Stimulated activated CD4-positive, alpha-beta T cell treated with anti-CD3 and anti-CD28 coated beads, Interleukin-4, amount 100 ng/mL, for 1 hour (primary cell): ENCODE measurements at regions not wholly inside any gene's neighbourhood (a gene's known extent, or its start where the extent isn't known, plus 50 kb on each side); places are given as distances from the start of the nearest gene placed in this dataset.
A peak's percentile ranks its signal among the peaks of the same experiment; 100 is the strongest.

Experiments used
- DNase-seq: peaks from one replicate; pipeline ENCODE4 v3.0.0-alpha.2; 2020

DNA sequence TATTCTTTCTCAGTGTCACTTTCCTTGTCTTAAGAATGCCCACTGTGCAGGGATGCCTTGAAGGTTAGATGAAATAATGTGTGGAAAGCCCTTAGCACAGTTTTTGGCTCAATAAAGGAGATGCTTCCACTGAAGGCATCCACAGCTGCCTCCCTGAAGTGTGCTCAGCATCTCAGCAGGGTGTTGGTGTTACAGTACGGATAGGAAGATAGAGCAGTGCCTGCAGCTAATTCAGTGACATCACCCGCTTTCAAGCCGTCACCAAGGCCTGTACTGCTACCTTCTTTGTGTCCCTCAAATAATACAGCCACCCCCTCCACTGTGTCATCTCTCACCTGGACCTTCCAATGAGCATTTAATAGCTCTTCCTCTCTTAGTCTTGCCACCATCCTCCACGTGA is 59.0 kb downstream of the NDUFS5 start:
- no peak for DNase-seq

DNA sequence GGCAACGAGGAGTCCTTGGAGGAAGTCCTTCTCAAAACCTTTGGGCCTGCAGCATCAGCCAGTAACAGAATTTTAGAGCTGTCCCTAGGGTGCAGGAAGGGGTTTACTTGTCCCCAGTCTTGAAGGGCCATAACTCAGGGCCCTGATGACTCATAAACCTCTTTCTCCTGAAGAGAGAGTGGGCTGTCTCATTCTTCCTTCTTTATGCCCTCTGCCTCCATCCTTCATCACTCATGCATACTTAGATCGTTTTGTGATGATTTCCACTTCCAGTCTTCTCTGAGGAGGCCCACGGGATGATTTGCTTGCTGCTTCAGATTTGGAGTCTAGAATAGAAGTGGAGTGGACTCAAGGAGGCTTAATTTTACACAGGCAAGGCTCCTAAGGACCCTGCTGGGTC is 60.2 kb downstream of the NDUFS5 start:
- no peak for DNase-seq

DNA sequence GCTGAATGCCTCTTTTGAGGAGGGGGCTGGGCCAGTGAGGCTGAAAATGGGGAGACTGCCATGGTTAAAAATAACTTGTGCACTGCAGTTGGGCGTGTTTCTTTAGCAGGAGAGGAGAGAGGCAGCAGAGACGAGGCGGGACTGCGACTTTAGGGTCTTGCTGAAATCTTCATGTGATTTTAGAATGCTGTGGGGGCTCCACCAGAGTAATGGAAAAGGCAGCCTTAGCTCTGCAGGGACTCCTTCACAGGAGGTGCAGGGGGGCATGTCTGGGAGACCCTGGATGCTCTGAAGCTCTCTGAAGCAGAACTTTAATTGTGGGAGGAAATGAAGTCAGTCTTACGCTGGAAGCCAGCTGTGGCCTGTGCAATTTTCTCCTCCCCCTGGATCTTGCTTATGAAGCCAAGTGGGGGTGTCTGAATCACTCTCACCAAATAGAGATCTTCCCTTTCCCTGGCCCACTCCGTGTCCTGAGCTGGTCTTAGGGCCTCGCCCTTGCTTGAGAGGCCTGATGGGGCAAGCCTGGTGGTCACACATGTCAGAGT is 60.8 kb downstream of the NDUFS5 start:
- no peak for DNase-seq

DNA sequence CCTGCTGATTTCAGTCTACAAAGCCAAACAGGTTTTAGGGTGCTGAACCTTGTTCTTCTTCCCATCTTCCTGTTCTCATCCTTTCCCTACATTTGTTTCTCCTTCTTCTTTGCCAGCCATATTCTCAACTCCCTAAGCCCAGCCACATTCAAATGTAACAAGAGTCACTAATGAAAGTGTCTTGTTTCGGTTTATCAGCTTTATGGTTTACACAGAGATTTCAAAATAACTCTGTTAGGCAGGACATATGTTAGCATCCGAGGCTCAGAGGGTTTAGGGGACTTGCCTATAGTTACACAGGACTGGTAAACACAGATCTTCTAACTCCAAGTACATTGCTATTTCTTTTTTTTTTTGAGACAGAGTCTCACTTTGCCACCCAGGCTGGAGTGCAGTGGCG is 61.3 kb downstream of the NDUFS5 start:
- no peak for DNase-seq

DNA sequence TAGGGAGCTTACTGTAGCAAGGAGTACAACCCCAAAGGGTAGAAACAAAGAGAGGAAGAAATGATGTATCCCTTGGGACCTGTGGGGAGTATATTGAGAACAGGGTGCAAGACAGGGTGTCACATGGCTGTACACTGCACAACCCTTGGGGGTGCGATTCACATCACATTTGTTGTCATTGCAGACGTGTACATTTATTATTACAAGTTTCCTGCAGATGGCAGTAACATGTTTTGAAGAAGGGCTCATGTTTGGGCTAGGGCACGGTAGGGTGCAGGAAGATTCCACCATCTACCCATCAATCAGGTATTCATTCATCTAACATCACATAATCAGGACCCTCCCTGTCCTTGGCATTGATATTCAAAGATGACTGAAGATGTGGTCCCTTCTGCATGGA is 62.5 kb downstream of the NDUFS5 start:
- no peak for DNase-seq

DNA sequence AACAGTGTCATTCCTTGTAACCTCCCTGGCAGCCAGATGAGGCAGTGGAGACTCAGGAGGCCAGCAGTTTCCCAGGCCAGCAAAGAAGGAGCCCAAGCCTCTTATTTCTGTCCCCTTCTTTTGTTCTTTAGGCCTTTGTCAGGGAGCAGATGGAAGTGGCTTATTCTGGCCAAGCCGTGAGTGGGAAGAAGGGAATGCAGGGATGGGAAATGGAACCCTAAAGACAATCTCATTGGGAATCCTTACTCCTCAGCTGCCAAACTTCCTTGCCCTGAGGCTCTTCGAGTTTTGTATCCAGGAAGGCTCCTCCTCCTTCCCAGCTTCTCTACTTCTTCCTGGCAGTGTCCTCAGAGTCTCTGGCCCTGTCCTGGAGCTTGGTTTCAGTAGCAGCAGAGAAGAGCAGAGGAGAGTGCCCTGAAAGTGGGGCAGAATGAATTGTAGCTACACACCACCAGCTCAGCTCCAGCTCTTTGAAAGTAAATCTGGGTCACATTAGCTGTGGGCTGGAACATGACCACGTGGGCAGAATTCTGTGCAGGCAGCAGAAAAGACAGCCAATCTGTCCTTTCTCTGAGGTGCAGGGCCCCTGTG is 63.9 kb downstream of the NDUFS5 start:
- DNase-seq = no peak

DNA sequence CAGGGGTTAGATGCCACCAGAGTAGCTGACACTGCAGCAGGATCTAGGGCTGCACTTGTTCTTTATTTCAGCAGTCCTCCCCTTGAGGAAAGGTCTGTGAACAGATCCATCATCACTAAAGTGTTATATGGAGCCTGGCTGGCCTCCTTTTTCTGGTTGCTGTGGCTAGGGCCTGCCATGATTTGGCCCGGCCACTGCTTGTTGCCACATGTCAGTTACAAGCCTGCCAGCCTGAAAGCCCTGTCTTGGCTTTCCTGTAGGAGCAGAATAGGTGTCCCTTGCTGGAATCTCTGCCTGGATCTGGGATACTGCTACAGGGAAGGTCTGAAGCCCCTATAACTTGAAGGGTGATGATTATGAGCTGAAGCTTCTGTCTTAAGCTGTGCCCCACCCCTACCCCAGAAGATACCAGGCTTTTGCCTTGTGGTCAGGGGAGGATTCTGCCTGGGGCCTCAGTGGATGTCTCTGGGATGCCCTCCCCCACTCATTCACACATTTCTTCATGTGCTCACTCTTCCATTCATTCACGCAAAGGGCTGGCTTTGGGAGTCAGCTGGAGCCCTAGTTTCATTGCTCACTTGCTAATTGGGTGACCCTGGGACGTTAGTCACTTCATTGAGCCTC is 64.7 kb downstream of the NDUFS5 start:
- no peak for DNase-seq

DNA sequence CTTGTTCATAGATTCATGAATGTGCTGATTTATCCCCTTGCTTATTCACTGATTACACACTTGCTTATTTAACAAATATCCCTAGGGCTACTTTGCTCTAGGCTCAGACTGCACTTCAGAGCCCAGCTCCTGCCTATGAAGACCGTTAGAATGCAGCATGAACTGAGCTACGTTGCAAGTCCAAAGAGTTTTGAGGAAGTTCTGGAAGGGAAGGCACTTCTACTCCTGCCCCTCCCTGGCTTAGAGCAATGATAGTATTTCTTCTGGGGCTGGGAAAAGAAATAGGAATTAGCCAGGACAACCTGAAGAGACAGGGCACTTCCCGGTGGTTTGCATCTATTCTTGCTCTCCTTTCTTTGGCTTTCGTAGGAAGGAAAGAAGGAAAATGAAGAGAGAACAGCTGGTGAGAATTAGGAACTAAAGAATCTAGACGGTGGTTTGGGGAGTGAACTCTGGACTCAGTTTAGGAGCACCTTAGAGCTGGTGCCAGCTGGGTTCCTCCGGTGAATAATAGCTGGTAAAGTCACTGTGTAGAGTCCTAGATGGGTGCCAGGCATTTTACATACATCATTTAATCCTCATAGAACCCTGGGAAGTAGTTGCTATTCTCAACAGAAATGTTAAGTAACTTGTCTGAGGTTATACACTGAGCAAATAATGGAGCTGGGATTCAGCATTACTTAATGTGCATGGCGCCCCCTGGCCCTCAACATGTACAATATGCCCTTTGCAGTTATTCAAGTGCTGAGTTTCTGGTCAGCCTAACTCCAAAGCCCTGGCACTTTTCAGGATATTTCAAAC is 65.9 kb downstream of the NDUFS5 start:
- peak; percentile 48 for DNase-seq

DNA sequence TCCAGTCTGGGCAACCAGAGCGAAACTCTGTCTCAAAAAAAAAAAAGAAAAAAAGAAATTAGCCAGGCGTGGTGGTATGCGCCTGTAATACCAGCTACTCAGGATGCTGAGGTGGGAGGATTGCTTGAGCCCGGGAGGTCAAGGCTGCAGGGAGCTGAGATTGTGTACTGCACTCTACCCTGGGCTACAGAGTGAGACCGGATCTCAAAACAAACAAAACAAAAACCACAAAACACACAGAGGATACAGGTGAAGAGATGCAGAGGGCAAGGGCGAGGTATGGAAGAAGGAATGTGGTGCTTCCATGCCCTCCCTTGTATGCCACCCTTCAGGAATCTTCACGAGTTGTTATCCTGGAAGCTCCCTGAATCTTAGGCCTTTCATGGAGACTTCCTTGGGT is 68.5 kb downstream of the NDUFS5 start:
- no peak for DNase-seq

DNA sequence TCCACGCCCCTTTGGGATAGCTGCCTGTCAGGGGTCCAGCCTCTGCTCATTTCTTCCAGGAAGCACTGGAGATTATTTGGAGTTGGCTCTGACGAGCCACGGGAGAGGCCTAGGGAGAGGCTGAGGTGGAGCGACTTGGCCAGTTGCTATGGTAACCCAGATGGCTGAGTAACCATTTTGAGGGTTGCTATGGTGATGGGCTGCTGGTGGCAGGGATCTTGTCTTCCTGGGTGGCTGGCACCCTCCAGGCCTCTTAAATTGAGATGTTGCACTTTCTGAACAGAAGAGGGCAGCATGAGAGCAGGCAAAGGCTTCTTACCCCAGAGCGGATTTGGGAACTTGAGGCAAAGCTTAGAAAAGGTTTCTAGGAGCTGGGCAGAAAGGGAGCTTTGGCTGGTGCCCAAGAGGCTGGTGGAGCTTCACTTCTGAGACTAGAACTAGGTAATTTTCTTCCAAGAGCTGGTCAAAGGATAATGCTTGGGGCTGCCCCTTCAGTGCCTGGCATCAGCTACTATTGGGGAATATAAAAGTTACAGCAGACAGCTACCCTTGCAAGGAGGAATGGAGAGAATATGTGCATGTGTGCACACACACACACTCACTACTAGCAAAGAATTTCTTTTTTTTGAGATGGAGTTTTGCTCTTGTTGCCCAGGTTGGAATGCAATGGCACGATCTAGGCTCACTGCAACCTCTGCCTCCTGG is 72.5 kb downstream of the NDUFS5 start:
- peak; percentile 46 for DNase-seq

DNA sequence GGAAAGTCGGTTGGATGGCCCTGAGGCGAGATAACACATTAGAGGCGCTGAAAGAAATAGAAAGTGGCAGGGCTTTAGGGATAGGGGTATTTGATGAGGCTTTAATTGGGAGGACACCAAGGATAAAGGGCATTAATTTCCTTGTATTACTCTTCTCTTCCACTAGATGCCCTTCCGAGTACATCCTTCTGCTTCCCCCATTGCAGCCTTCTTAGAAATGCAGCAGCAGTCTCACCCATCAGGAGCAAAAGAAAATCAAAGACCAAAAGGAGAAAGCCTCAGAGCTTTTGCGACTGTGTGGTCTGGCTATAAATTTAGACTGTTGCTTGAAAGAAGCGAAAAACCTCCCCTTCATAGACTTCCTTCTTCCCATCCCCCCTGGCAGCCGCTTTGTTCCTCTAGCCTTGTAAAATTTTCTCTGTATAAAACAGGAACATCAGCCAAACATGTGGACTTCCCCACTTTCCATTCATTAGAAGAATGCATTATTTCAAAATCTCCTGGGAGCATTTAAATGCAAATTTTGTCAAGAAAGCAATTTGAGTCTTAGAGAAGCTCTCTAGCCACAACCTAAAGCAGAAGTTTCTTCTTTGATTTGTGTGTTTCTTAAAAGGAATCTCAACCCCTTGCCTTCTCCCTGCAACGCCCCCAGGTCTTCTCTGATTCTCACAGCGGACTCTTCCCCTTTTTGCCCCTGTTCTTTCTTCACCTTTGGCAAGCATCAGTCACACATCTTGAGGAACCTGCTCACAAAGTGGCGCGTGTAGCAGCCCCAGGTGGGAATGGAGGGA is 76.6 kb downstream of the NDUFS5 start:
- DNase-seq = no peak

DNA sequence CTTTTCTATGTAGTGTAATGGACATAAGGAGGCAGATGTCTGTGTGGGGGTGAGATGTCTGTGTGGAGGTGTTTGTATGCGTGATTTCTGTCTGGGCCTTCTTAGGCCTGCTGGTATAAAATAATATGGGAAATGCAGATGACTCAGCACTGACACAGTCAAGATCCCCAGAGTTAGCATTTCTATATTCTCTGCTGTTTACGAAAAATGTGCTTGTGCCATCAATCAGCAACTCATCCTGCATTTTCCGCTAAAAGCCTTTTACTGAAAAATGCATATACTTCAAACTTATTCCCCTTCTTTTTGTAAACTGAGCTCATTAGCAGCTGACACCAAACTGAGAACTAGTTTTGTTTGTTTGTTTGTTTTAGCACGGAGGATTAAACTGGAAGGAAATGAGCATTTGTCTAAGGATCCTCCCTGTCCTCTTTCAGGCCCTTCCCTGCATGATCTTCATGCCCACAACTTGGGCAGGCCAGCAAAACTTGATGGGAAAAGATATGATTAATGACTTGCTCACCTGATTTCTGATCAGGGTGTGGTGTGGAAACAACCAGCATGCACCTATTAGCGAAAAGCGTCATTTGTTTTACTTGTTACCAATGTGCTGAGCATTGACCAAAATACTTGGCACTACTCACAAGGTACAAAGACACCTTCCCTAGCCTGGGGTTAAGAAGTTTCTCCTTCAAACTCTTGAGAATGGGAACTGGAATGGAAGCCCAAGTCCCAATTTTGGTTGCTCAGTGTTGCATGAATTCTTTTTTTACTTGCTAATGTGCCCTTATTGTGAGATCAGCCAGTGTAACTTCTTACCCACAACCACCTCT is 77.4 kb downstream of the NDUFS5 start:
- DNase-seq = no peak

DNA sequence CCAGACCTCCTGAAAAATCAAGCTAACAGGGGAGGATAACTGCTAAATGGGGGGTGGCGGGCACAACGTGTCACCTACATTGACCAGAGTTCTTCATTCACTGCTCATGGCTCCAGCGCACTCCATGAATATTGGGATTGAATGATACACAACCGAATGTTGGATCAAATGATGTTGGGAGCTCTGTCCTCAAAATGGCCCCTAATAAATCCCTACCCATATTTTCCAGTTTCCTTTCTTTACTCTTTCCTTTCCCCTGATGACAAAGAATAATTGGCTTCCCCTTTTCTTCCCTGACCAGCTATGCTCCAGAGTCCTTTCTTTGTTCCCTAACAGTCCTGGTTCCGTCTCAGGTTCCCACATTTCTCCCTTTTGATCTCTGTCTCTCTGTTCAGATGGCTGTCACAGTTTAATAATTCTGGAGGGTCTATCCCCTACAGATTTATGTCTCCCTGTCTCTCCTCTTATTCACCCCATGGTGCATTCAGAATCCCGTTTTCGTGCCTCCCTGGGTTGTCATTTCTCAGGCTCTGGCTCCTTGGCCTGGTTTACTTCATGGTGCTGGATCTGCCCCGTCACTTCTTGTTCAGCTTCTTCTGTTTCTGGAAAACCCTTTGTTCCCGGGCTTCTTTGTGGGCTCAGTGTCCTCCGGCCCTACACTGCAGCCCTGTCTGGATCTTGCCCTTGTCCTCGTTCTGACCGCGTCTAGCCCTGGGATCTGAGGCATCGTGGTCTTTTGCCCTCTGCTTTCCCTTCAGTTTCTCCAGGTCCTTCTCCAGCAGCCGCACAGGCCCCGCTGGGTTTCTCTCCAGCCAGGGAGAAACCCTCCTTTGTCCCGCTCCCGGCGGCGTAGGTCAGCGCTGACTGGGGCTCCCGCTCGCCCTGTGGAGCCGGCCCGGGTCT is 78.3 kb downstream of the NDUFS5 start:
- DNase-seq = no peak

DNA sequence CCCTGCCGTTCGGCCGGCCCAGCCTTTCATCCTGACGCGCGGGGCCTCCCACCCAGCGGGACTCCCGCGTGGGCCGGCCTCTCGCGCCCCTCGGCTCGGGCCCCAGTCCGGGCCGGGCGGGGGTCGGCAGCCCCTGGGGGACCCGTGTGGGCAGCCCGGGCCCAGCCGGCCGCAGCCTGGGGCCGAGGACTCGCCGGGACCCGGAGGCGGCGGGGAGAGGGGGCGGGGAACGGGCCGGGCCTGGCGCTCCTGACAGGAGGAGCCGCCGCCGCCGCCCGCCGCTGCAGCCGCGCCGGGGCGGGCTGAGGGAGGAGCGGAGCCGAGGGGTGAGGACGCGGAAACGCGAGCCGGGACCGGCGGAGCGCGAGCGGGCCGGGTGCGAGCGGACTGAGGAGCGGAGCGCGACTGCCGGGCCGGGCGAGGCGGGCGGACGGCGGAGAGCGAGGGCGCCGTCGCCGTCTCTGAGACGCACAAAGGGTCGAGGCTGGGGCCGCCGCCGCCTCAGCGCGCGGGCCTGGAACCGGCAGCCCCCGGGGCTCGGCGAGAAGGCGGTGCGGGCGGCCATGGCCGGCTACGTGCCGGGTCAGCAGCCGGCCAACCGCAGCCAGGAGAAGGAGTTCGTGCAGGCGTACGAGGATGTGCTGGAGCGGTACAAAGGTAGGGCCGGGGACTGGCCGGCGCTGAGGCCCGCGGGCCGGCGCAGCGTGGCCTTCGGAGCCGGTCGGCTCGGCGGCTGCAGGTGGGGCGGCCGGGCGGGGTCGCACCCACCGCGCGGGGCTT is 79.1 kb downstream of the NDUFS5 start:
- DNase-seq = peak; percentile 70

DNA sequence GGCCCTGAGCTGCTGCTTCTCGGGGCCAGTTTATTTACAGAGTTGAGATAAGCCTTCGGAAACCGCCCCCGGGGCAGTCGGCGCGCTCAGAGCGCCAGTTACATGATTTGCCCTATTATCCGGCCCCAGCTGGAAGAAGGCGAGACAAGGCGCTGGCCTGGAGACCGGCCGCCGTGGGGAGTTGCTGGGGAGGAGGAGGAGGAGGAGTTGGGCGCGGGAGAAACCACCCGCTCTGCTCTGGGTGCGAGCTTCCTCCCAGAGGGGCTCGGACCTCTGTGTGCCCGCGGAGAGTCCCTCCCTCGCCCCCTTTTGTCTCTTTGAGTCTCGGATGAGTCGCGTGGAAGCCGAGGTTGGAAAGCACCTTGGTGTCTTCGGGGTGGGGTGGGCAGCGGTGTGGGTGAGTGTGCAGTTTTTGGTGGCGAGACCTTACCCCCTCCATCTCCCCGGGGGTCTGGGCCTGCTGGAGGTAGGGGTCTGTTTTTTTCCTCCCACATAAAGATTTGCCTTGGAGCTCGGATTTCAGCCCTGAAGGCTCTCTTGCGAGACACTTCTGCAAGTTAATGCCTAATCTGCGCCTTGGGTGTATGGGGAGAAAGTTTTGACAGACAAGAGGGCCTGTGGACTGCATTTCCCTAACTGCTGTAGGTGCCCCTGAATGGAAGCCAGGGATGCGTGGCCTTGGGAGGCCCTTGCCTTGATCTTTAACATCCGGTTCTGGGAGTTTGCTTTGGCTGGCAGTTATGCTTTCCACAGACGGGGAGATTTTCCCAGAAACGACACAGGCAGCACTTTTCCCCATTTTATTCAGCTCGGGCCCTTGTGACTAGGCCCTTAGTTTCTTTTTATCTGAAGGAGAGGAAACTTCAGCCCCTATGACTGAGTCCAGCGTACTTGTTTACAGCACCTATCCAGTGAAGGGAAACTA is 80.0 kb downstream of the NDUFS5 start:
- peak; percentile 53 for DNase-seq

DNA sequence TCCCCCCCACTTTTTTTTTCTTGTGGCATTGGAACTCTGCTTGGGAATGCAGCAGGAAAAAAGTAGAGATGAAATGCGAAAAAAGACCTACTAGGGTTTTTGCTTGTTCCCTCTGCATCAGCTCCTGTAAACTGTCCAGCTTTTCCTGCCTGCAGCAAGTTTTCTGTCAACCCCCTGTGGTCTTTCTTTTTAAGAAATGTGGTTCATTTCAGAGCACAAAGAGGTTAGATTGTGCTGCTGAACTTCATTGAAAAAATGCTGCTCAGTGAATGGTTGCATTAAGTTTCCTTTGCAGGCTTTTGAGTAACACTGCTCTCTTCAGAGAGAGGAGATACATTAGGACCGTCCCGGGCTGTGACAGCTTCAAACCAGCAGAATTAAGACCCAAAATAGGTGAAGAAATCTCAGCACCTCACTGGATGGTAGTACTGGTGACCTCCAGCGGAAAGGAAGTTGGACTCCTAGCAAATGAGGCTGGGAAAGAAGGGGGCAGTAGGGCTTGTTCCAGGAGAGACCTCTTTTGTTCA is 80.7 kb downstream of the NDUFS5 start:
- DNase-seq = no peak

DNA sequence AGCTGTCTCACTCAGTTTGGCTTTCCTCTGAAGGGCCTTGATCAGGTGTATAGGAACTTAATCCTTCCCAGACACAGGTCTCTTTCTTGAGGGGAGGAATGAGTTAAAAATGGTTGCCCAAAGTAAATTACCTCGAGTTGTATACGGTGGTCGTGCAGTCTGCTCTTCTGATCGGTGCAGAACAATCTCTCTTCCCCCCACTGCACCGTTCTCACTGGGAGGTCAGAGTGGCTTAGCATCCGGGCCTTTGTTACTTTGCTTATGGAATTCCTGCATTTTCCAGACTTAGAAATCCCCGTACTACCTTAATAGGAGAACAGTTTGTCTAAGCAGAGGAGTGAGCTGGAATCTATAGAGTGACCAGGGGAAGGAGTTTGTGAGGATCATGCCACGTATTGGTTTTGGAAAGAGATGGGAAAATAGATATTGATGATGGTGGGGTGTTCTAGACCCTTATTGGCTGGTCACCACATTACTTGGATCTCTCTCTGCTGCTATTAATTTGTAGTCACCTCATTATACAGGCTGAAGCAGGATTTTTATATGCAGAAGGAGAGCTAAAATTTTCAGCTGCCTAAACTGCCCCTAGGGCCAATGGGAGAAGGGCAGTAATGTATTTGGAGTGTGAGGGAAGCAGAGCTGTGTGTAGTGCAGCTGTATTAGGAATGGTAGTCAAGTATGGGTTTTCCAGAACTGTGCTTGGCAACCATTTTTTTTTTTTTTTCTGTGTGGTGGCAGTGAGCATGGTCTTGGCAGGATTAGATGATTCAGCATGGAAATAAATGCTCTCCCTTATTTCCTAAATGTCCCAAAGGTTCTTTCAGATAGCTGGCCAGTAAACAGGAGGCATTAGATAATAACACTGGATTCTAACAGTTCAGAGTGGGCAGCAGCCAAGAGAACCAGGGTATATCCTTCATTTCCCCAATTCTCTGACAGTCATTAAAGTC is 81.5 kb downstream of the NDUFS5 start:
- DNase-seq = no peak
